Sigmoid colon (tissue), 4 donors: ENCODE measurements at regions not wholly inside any gene's neighbourhood (a gene's known extent, or its start where the extent isn't known, plus 50 kb on each side); places are given as distances from the start of the nearest gene placed in this dataset.

Experiments used
- CTCF ChIP-seq, 4 experiments: fragments of 450-650 bp in 3 of 4; fragments of 200-600 bp in 1 of 4; IDR thresholded peaks; one replicate each; pipeline ENCODE4 v1.5.1; 2016 to 2019; ENCODE audit warnings: antibody characterized with exemption in 4 of 4, mild to moderate bottlenecking in 3 of 4, moderate library complexity in 2 of 4
- EP300 ChIP-seq, 4 donors: sonication (generic); formaldehyde crosslinking; IDR thresholded peaks; one replicate each; pipeline ENCODE4 v1.6.1; 2017; ENCODE audit warnings: antibody characterized with exemption in 4 of 4
- POLR2AphosphoS5 ChIP-seq, 4 donors: sonication (generic); formaldehyde crosslinking; IDR thresholded peaks; one replicate each; pipeline ENCODE4 v1.6.1; 2017; ENCODE audit warnings: antibody characterized with exemption in 4 of 4

GRCh38 chr20:54843431-54843830 is 368.0 kb downstream of the DOK5 start:
- TF ChIP-seq CTCF (IDR thresholded peaks at IDR 0.05): no peak
- no peak for TF ChIP-seq POLR2AphosphoS5 (IDR thresholded peaks at IDR 0.05)
- no peak for TF ChIP-seq EP300 (IDR thresholded peaks at IDR 0.05)
